Colonic mucosa (tissue), 4 donors: ENCODE measurements at regions not wholly inside any gene's neighbourhood (a gene's known extent, or its start where the extent isn't known, plus 50 kb on each side); places are given as distances from the start of the nearest gene placed in this dataset.

ENCODE experiments used
- DNase-seq: peaks from one replicate; pipeline ENCODE4 v3.0.0-alpha.2; 2020
- H3K27ac ChIP-seq: fragments of 200-600 bp; one replicate; pipeline ENCODE4 v1.8.0; 2021
- H3K27me3 ChIP-seq: fragments of 200-600 bp; one replicate; pipeline ENCODE4 v1.8.0; 2021
- H3K36me3 ChIP-seq: fragments of 200-600 bp; one replicate; pipeline ENCODE4 v1.8.0; 2021
- H3K4me1 ChIP-seq: fragments of 200-600 bp; one replicate; pipeline ENCODE4 v1.8.0; 2021; ENCODE audit warnings: mild to moderate bottlenecking
- H3K4me3 ChIP-seq: fragments of 200-600 bp; one replicate; pipeline ENCODE4 v1.8.0; 2021
- H3K9ac ChIP-seq, 2 donors: one replicate each; pipeline ENCODE4 v1.7.0; 2013; ENCODE audit warnings: control low read depth in 2 of 2, low read depth in 2 of 2, low read length in 2 of 2
- H3K9me3 ChIP-seq: fragments of 200-600 bp; one replicate; pipeline ENCODE4 v1.8.0; 2021
- CTCF ChIP-seq: fragments of 200-600 bp; IDR thresholded peaks from one replicate; pipeline ENCODE4 v1.8.0; 2022; ENCODE audit warnings: antibody characterized with exemption, mild to moderate bottlenecking
- intact Hi-C: fragments of 100-400 bp; cut with DNase I; formaldehyde crosslinking; loops from one replicate; pipeline ENCODE4 v1.14.1; 2022
- donor health status: healthy.
- donor health status: DM: no; HTN: no; CAD: no.
- donor health status: DM: no; HTN: no; CAD: no.

GRCh38 chr3:160092760-160093159, 104.1 kb downstream of the IL12A start:
- H3K27me3 ChIP-seq = no peaks in the 10 kb centered on the region
- H3K4me1 ChIP-seq = no peaks in the 10 kb centered on the region
- intact Hi-C loops = no loop called here
- H3K36me3 ChIP-seq = no peaks in the 10 kb centered on the region
- no peak overlapping the region for H3K9ac ChIP-seq
- H3K27ac ChIP-seq = no peak overlapping the region
- H3K4me3 ChIP-seq = no peak overlapping the region
- no peaks in the 10 kb centered on the region for H3K9me3 ChIP-seq
- TF ChIP-seq CTCF = no peak
- DNase-seq = no peak

- no peak for TF ChIP-seq CTCF
- Histone ChIP-seq H3K36me3 (no peaks in the 10 kb centered on the region), H3K27me3 (no peaks in the 10 kb centered on the region), H3K4me1 (no peaks in the 10 kb centered on the region), H3K9ac (no peak overlapping the region), H3K9me3 (no peaks in the 10 kb centered on the region), H3K27ac (no peak overlapping the region), H3K4me3 (no peak overlapping the region)
- no peak for DNase-seq
- intact Hi-C loops = no loop called here
These were observed 105.9 kb downstream of the IL12A start for GRCh38 chr3:160094562-160094961.

DNA sequence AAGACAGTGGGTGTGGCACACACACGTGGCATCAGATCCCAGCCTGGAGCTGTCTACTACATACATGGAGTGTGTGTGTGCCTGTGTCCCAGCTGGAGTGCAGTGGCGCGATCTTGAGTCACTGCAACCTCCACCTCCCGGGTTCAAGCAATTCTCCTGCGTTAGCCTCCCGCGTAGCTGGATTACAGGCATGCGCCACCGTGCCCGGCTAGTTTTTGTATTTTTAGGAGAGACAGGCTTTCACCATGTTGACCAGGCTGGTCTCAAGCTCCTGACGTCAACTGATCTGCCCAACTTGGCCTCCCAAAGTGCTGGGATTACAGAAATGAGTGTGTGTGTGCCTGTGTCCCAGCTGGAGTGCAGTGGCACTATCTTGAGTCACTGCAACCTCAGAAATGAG, 108.8 kb downstream of the IL12A start:
- H3K9ac ChIP-seq = no peak overlapping the region
- TF ChIP-seq CTCF = no peak
- H3K27ac ChIP-seq = no peak overlapping the region
- no peaks in the 10 kb centered on the region for H3K4me1 ChIP-seq
- no peaks in the 10 kb centered on the region for H3K9me3 ChIP-seq
- H3K36me3 ChIP-seq = no peaks in the 10 kb centered on the region
- intact Hi-C loops = no loop called here
- no peak overlapping the region for H3K4me3 ChIP-seq
- H3K27me3 ChIP-seq = no peaks in the 10 kb centered on the region
- no peak for DNase-seq

- intact Hi-C loops = no loop called here
- no peaks in the 10 kb centered on the region for H3K9me3 ChIP-seq
- no peaks in the 10 kb centered on the region for H3K27me3 ChIP-seq
- no peak overlapping the region for H3K9ac ChIP-seq
- H3K4me1 ChIP-seq = no peaks in the 10 kb centered on the region
- TF ChIP-seq CTCF = no peak
- no peaks in the 10 kb centered on the region for H3K36me3 ChIP-seq
- no peak for DNase-seq
- H3K4me3 ChIP-seq = no peak overlapping the region
- H3K27ac ChIP-seq = no peak overlapping the region
These were observed 109.8 kb downstream of the IL12A start for GRCh38 chr3:160098261-160098908.

DNA sequence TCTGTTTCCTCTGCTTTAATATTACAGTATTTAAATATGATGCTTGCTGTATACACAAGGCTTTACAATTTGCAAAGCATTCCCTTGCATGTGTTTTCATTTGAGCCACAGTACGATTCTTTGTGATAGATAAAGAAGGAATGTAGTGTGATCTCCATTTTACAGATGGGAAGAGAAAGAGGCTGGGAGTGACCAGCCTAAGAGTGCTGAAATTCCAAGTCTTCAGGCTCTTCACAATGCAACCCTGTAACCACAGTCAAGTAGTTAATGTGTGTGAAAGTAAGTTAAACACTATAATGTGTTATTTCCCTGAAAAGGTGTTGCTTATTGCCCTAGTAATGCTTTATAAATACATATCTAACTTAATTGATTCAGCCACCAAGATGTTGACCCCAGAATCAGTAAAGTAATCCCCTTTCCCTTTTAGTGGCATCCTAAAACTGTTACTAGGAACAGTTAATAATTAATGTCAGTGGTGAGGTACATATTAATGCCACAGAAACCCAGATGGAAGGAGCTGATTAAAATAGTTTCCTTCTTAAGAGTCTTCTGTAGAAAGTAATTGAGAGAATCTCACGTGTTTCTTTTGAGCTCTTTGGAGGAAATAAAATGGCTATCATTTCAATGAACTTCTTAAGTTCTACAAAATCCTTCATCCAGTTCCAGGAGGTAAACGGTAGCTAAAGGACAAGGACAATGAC, 110.4 kb downstream of the IL12A start:
- no peak for TF ChIP-seq CTCF
- intact Hi-C loops = no loop called here
- Histone ChIP-seq H3K9me3 (no peaks in the 10 kb centered on the region), H3K4me1 (no peaks in the 10 kb centered on the region), H3K36me3 (no peaks in the 10 kb centered on the region), H3K4me3 (no peak overlapping the region), H3K27me3 (no peaks in the 10 kb centered on the region), H3K27ac (no peak overlapping the region), H3K9ac (no peak overlapping the region)
- DNase-seq = no peak
